ENCODE measurements at regions not wholly inside any gene's neighbourhood (a gene's known extent, or its start where the extent isn't known, plus 50 kb on each side); places are given as distances from the start of the nearest gene placed in this dataset.
A peak's percentile ranks its signal among the peaks of the same experiment; 100 is the strongest.

DNA sequence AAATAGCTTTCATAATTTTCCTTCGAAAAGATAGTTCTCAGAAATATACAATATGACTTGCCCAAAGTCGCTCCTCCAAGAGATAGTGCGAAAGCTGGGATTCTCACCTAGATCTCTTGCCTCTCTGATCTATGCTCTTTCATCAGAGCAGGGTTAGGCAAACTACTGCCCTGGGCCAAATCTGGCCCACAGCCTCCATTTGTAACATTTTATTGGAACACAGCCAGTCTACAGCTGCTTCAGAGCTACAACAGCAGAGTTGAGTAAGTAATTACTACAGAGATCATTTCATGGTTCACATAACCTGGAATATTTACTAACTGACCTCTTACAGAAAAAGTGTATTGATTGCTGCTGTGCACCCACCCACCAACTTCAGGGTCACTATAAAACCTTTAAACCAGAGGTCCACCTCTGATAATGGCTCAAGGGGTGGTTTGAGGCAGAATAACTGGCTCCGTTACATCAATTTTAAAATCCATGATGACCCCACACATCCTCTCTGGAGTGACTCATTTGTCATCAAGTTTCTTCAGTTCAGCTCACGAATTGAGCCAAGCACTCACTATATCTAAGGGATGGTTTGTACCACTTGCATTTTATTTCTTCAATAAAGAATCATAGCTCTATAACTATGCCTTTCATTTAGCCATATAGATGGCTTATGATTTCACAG, 1019.0 kb downstream of the XPNPEP1 start:
- DNase-seq (ENCODE audit: low read depth) = peak; percentile 14
- Histone ChIP-seq H3K36me3 (ENCODE audit: control insufficient read depth, insufficient read depth, low read length, severe bottlenecking) (no peaks in the 10 kb centered on the region), H3K9ac (ENCODE audit: low read length) (no peak overlapping the region), H3K27me3 (replicated peaks; ENCODE audit: control insufficient read depth, insufficient read depth, low read length) (no peaks in the 10 kb centered on the region), H3K4me1 (ENCODE audit: control insufficient read depth, insufficient read depth, low read length) (peaks cover 6% of the 10 kb centered on the region), H3K4me3 (ENCODE audit: low read length) (no peak overlapping the region), H3K9me3 (ENCODE audit: control insufficient read depth, low read length) (no peaks in the 10 kb centered on the region)

DNA sequence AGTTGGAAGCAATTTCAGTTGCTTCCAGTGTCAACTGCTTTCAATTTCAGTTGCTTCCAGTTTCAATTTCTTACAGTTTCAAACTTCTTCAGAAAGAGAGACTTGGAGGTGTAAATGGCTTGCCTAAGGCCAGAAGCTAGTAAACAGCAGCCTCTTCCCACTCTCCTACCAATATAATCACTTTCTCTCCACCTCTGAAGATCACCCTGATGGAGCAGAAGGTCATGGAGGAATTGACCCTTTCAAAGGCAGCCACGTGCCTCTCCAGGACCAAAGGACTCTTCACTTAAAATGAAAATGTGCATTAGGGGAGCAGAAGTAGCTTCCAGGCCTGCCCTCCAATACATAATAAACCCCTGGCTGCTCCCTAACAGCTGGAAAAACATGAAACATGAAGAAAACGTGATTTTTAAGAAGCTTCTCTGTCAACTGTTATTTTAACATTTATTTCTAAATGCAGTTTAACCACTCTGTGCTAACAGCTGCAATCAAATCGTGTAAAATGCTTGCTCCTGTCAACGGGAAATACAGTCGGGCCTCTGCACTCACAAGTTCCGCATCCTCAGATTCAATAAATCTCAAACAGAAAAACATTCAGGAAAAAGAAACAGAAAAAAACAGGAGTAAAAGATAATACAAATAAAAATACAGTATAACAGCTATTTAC, 1020.6 kb downstream of the XPNPEP1 start:
- Histone ChIP-seq H3K9ac (ENCODE audit: low read length) (no peak overlapping the region), H3K36me3 (ENCODE audit: control insufficient read depth, insufficient read depth, low read length, severe bottlenecking) (no peaks in the 10 kb centered on the region), H3K9me3 (ENCODE audit: control insufficient read depth, low read length) (no peaks in the 10 kb centered on the region), H3K4me3 (ENCODE audit: low read length) (no peak overlapping the region), H3K4me1 (ENCODE audit: control insufficient read depth, insufficient read depth, low read length) (peaks cover 6% of the 10 kb centered on the region), H3K27me3 (replicated peaks; ENCODE audit: control insufficient read depth, insufficient read depth, low read length) (no peaks in the 10 kb centered on the region)
- DNase-seq (ENCODE audit: low read depth) = no peak

DNA sequence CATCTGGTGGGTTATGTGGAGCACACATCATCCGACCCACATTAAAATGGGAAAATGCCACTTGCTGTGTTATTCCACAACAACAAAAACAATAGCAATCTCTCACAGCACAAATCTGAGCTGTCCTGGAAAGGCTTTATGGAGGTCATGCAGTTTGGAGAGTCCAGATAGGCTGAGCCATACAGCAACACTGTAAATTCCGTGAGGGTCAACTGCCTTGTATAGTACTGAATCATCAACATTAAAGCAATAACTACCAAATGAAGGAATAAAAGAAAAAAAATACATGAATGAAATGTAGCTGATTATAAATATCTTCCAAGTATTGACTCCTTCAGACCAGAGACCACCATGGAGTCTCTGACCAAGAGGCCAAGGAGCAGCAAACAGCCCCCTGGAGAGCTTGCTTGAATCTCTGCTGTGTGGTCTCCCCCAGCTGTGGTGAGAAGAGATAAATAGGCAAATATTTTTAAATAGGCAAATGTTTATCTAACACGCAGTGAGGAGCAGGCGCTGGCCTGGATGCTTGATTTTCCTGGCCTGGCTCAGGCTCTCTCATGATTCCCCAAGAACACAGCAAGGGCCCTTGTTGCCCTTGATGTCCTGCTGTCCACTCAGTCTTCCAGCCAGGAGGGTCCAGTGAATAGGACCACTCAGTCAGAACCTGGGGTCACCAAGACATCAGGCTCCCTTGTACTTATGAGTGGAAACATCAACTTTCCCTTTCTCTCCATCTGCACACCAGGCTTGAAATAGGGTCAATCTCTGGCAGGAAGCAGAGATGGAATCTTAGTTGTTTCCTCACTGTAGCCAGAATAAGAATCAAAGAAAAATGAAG, 1021.3 kb downstream of the XPNPEP1 start:
- Histone ChIP-seq H3K27me3 (replicated peaks; ENCODE audit: control insufficient read depth, insufficient read depth, low read length) (no peaks in the 10 kb centered on the region), H3K9ac (ENCODE audit: low read length) (no peak overlapping the region), H3K4me1 (ENCODE audit: control insufficient read depth, insufficient read depth, low read length) (peaks cover 6% of the 10 kb centered on the region), H3K9me3 (ENCODE audit: control insufficient read depth, low read length) (no peaks in the 10 kb centered on the region), H3K36me3 (ENCODE audit: control insufficient read depth, insufficient read depth, low read length, severe bottlenecking) (no peaks in the 10 kb centered on the region), H3K4me3 (ENCODE audit: low read length) (no peak overlapping the region)
- no peak for DNase-seq (ENCODE audit: low read depth)

DNA sequence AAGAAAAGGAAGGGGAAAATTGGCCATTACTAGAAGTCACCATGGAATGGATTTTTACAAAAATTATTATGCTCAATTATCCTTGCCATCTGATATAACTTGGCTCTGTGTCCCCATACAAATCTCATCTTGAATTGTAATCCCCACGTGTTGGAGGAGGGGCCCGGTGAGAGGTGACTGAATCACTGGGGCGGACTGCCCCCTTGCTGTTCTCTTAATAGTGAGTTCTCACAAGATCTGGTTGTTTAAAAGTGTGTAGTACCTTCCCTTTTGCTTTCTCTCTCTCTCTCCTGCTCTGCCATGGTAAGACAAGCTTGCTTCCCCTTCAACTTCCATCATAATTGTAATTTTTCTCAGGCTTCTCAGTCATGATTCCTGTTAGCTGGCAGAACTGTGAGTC, 1023.6 kb downstream of the XPNPEP1 start:
- H3K4me3 ChIP-seq (ENCODE audit: low read length) = no peak overlapping the region
- peaks cover 4% of the 10 kb centered on the region for H3K4me1 ChIP-seq (ENCODE audit: control insufficient read depth, insufficient read depth, low read length)
- H3K9me3 ChIP-seq (ENCODE audit: control insufficient read depth, low read length) = no peaks in the 10 kb centered on the region
- DNase-seq (ENCODE audit: low read depth) = no peak
- no peaks in the 10 kb centered on the region for H3K36me3 ChIP-seq (ENCODE audit: control insufficient read depth, insufficient read depth, low read length, severe bottlenecking)
- H3K9ac ChIP-seq (ENCODE audit: low read length) = no peak overlapping the region
- H3K27me3 ChIP-seq (replicated peaks; ENCODE audit: control insufficient read depth, insufficient read depth, low read length) = no peaks in the 10 kb centered on the region

DNA sequence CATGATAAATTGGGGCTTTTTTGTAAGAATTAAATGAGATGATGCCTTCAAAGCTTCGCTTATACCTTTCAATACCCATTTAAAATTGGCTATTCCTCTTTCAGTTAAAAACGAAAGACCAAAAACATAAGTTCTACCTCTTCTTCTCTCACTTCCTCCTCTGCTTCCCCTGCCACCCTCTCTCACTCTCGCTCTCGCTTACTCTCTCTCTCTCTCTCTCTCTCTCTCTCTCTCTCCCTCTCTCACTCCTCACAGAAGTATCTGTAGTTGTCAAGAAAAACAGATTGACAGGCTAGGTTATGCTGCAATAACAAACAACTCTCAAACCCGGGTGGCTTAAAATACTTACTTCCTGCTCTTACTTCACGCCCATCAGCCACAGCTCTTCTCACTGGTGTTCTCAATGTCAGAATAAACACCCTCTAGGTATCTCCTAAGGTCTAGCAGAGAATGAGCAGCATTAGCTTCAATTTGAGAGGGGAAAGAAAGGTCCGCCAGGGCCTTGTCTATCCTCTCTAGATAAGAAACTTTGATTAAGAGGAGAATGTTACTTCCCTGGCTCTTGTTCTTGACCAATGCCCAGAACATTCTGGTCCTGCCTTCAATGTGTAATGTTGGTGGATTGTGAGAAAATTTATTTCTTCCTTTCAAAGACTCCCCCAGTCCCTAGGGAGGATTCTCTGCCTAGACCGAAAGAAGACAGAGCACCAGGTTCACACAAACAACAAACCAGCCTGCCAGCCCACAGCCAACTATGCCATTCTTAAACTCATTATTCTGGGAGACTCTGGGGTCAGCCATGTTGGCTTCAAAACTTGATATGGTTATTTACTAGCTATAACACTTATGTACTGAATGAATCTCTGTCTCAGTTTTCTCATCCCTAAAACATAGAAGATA, 1028.7 kb downstream of the XPNPEP1 start:
- no peak for DNase-seq (ENCODE audit: low read depth)
- no peaks in the 10 kb centered on the region for H3K36me3 ChIP-seq (ENCODE audit: control insufficient read depth, insufficient read depth, low read length, severe bottlenecking)
- no peak overlapping the region for H3K9ac ChIP-seq (ENCODE audit: low read length)
- no peak overlapping the region for H3K4me3 ChIP-seq (ENCODE audit: low read length)
- no peaks in the 10 kb centered on the region for H3K27me3 ChIP-seq (replicated peaks; ENCODE audit: control insufficient read depth, insufficient read depth, low read length)
- no peaks in the 10 kb centered on the region for H3K9me3 ChIP-seq (ENCODE audit: control insufficient read depth, low read length)
- no peaks in the 10 kb centered on the region for H3K4me1 ChIP-seq (ENCODE audit: control insufficient read depth, insufficient read depth, low read length)

DNA sequence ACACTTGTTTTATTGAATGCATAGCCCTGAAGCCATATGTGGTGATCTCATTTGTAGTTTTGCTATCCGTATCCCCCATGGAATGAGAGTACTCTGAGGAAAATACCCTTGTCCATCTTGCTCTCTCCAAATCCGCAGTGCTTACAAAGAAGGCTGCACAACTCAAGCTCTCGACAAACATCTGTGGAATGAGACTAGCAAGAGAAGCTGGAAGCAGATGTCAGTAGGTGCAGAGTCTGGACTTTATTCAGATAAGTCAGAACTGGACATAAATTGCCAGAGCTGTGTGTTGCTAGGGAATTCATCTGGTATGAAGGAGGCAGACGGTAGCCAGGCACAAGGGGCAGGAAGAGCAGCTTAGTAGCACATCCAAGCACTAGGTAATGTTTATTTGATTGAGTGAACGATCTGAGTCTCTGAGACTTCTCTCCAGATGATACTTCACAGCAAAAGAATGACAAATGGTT, 1046.2 kb downstream of the XPNPEP1 start:
- H3K36me3 ChIP-seq (ENCODE audit: control insufficient read depth, insufficient read depth, low read length, severe bottlenecking) = no peaks in the 10 kb centered on the region
- no peak overlapping the region for H3K9ac ChIP-seq (ENCODE audit: low read length)
- peak; percentile 22 for DNase-seq (ENCODE audit: low read depth)
- no peaks in the 10 kb centered on the region for H3K27me3 ChIP-seq (replicated peaks; ENCODE audit: control insufficient read depth, insufficient read depth, low read length)
- no peaks in the 10 kb centered on the region for H3K4me1 ChIP-seq (ENCODE audit: control insufficient read depth, insufficient read depth, low read length)
- H3K9me3 ChIP-seq (ENCODE audit: control insufficient read depth, low read length) = no peaks in the 10 kb centered on the region
- H3K4me3 ChIP-seq (ENCODE audit: low read length) = no peak overlapping the region

DNA sequence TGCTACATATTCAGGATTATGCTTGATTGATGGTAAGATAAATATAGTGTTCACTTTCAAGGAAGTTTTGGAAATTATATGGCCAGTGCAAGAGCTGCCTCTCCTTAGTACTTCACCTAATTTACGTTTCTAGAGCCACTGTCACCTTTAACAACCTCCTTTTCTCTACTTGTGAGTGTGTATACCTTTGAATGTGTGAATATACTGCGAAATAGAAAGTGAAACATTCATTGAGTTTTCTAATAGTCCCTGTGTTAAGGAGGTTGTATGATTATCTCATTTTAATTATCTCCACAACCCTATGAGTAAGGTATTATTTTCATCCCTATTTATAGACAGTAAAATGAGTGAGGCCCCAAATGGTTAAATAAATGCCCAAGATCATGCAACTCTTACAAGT, 1050.5 kb downstream of the XPNPEP1 start:
- Histone ChIP-seq H3K4me1 (ENCODE audit: control insufficient read depth, insufficient read depth, low read length) (no peaks in the 10 kb centered on the region), H3K9ac (ENCODE audit: low read length) (no peak overlapping the region), H3K4me3 (ENCODE audit: low read length) (no peak overlapping the region), H3K27me3 (replicated peaks; ENCODE audit: control insufficient read depth, insufficient read depth, low read length) (no peaks in the 10 kb centered on the region), H3K36me3 (ENCODE audit: control insufficient read depth, insufficient read depth, low read length, severe bottlenecking) (no peaks in the 10 kb centered on the region), H3K9me3 (ENCODE audit: control insufficient read depth, low read length) (no peaks in the 10 kb centered on the region)
- no peak for DNase-seq (ENCODE audit: low read depth)

DNA sequence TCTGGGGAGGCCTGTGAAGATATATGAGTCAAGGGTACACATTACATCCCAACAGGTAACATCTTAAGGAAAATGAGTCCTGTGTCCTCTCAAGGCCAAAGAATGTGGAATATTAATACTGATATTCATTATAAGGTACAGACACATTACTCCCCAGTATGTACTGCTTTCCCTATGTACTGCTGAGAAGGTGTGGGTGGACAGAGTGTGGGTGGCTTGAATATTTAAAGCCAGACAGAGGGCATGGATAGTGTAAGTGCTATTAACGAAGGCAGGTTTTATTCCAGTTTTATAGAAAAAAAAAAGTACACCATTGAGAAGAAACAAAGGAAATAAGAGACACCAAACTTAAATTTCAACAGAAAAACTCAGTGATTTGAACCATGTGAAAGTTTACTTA, 1054.4 kb downstream of the XPNPEP1 start:
- H3K4me3 ChIP-seq (ENCODE audit: low read length) = no peak overlapping the region
- no peak overlapping the region for H3K9ac ChIP-seq (ENCODE audit: low read length)
- no peaks in the 10 kb centered on the region for H3K36me3 ChIP-seq (ENCODE audit: control insufficient read depth, insufficient read depth, low read length, severe bottlenecking)
- H3K4me1 ChIP-seq (ENCODE audit: control insufficient read depth, insufficient read depth, low read length) = no peaks in the 10 kb centered on the region
- H3K27me3 ChIP-seq (replicated peaks; ENCODE audit: control insufficient read depth, insufficient read depth, low read length) = no peaks in the 10 kb centered on the region
- no peak for DNase-seq (ENCODE audit: low read depth)
- no peaks in the 10 kb centered on the region for H3K9me3 ChIP-seq (ENCODE audit: control insufficient read depth, low read length)

DNA sequence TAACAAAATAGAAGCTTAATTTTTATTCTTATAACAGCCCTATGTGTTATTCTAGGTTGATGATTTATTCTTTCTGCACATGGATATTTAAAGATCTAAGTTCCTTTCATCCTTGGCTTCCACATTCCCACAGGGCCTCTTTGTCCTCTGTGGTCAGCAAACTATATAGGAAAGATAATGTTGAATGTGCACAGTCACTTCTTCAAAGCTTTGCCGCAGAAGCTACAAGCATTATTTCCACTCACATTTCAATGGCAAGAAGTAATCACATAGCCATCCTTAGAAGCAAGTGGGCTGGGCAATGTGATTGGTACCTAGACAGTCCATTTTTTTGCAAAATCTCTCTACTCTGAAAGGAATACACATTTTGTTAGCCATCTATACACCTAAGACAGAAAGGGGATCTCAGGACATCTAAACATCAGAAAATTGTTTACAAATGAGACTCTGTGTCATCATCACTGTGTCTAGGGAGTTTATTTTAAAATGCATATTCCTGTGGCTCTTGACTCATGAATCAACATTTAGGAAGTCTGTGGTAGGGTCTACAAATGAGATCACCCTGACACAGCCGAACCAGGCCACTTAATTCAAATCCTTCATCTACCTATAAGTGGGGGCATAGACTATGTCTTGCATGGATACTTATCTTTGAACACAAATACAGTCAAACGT, 1060.5 kb downstream of the XPNPEP1 start:
- DNase-seq (ENCODE audit: low read depth) = no peak
- Histone ChIP-seq H3K27me3 (replicated peaks; ENCODE audit: control insufficient read depth, insufficient read depth, low read length) (no peaks in the 10 kb centered on the region), H3K4me3 (ENCODE audit: low read length) (no peak overlapping the region), H3K4me1 (ENCODE audit: control insufficient read depth, insufficient read depth, low read length) (no peaks in the 10 kb centered on the region), H3K36me3 (ENCODE audit: control insufficient read depth, insufficient read depth, low read length, severe bottlenecking) (no peaks in the 10 kb centered on the region), H3K9ac (ENCODE audit: low read length) (no peak overlapping the region), H3K9me3 (ENCODE audit: control insufficient read depth, low read length) (no peaks in the 10 kb centered on the region)

DNA sequence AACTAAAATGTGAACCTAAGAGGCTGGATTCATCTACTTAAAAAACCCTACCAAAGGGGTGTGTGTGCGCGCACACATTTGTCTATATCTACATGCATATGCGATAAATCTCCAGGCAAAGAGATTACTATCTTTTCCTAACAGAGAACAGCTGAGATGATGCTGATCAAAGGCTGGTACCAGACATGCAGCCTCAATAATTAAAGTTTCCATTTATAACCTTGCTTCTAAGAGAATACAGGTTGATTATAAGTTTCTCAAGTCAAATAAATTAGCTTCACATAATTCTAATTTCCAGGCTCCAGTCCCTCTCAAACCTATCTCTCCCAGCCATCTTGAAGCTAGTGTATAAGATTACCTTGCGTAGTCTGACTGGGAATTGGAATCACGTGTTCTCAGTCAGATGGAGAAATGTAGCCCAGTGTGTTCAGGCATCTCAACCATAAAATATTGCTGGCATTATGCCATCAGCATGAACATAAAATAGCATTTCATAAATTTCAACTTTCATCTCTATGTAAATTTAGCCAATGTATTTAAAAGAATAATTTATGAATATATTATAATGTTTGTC, 1062.0 kb downstream of the XPNPEP1 start:
- Histone ChIP-seq H3K36me3 (ENCODE audit: control insufficient read depth, insufficient read depth, low read length, severe bottlenecking) (no peaks in the 10 kb centered on the region), H3K27me3 (replicated peaks; ENCODE audit: control insufficient read depth, insufficient read depth, low read length) (no peaks in the 10 kb centered on the region), H3K4me3 (ENCODE audit: low read length) (no peak overlapping the region), H3K9me3 (ENCODE audit: control insufficient read depth, low read length) (no peaks in the 10 kb centered on the region), H3K9ac (ENCODE audit: low read length) (no peak overlapping the region), H3K4me1 (ENCODE audit: control insufficient read depth, insufficient read depth, low read length) (no peaks in the 10 kb centered on the region)
- DNase-seq (ENCODE audit: low read depth) = no peak

All from adipocyte (in vitro differentiated cells).